Endothelial cell of umbilical vein (primary cell): ENCODE measurements at regions not wholly inside any gene's neighbourhood (a gene's known extent, or its start where the extent isn't known, plus 50 kb on each side); places are given as distances from the start of the nearest gene placed in this dataset.

Experiments used
- CTCF ChIP-seq, 2 donors: IDR thresholded peaks; 1 replicate in 1 of 2; 2 replicates in 1 of 2; pipeline ENCODE4 v1.5.1; 2011; ENCODE audit warnings: low read length in 2 of 2, mild to moderate bottlenecking in 2 of 2, moderate library complexity in 2 of 2, control low read depth in 1 of 2, inconsistent platforms in 1 of 2, low read depth in 1 of 2; ENCODE audit not compliant: insufficient read depth in 1 of 2; ENCODE audit errors: extremely low read depth in 1 of 2
- EZH2 ChIP-seq: IDR thresholded peaks from 2 replicates; pipeline ENCODE4 v1.6.1; 2012; ENCODE audit warnings: borderline replicate concordance, low read depth, mild to moderate bottlenecking, moderate library complexity, low read length, inconsistent platforms; ENCODE audit not compliant: severe bottlenecking
- FOS ChIP-seq: IDR thresholded peaks from 2 replicates; pipeline ENCODE4 v1.6.1; 2011; ENCODE audit warnings: mild to moderate bottlenecking, low read length, moderate library complexity, borderline replicate concordance; ENCODE audit not compliant: insufficient read depth
- JUN ChIP-seq: IDR thresholded peaks from 2 replicates; pipeline ENCODE4 v1.6.1; 2011; ENCODE audit warnings: borderline replicate concordance, low read depth; ENCODE audit not compliant: insufficient read length, insufficient read depth
- MAX ChIP-seq: IDR thresholded peaks from 2 replicates; pipeline ENCODE4 v1.6.1; 2011; ENCODE audit not compliant: insufficient read depth, insufficient read length
- MYC ChIP-seq: IDR thresholded peaks from one replicate; pipeline ENCODE4 v1.6.1; 2011; ENCODE audit warnings: mild to moderate bottlenecking, low read depth, low read length
- POLR2A ChIP-seq: IDR thresholded peaks from 2 replicates; pipeline ENCODE4 v1.6.1; 2012; ENCODE audit warnings: low read depth, mild to moderate bottlenecking, control low read depth, low read length
- POLR2AphosphoS5 ChIP-seq: IDR thresholded peaks from 2 replicates; pipeline ENCODE4 v1.6.1; 2012; ENCODE audit warnings: low read depth, mild to moderate bottlenecking, control low read depth, low read length, moderate library complexity; ENCODE audit not compliant: insufficient read depth

- TF ChIP-seq CTCF (IDR thresholded peaks at IDR 0.05; ENCODE audit: extremely low read depth in 1 of 2, insufficient read depth in 1 of 2, low read depth in 1 of 2, low read length in 2 of 2): no peak
- no peak for TF ChIP-seq POLR2A
- no peak for TF ChIP-seq JUN
- no peak for TF ChIP-seq EZH2
- no peak for TF ChIP-seq POLR2AphosphoS5
- no peak for TF ChIP-seq MYC
- TF ChIP-seq MAX: no peak
- TF ChIP-seq FOS: no peak
These were observed 372.1 kb upstream of the RIOK2 start for GRCh38 chr5:97554977-97555643.
